Mesenchymal stem cell (in vitro differentiated cells and primary cell): ENCODE measurements at regions not wholly inside any gene's neighbourhood (a gene's known extent, or its start where the extent isn't known, plus 50 kb on each side); places are given as distances from the start of the nearest gene placed in this dataset.
A peak's percentile ranks its signal among the peaks of the same experiment; 100 is the strongest.
"Not testable (repeated sequence)": the region's sequence is repeated elsewhere in the genome, so short reads cannot be mapped to it uniquely, and the experiment has no call there.

Source experiments
- DNase-seq: peaks from one replicate; pipeline ENCODE4 v3.0.0-alpha.2; 2013
- H2AFZ ChIP-seq: one replicate; pipeline ENCODE4 v1.6.1; 2013; ENCODE audit warnings: low read depth, mild to moderate bottlenecking, control low read depth, inconsistent platforms, low read length, moderate library complexity
- H2AK5ac ChIP-seq: 2 replicates; pipeline ENCODE4 v1.6.1; 2013; ENCODE audit warnings: low read length, moderate library complexity, mild to moderate bottlenecking, inconsistent platforms; ENCODE audit not compliant: severe bottlenecking
- H2BK120ac ChIP-seq: one replicate; pipeline ENCODE4 v1.6.1; 2013; ENCODE audit warnings: low read depth, mild to moderate bottlenecking, inconsistent platforms, low read length, moderate library complexity
- H2BK12ac ChIP-seq, 2 experiments: one replicate each; pipeline ENCODE4 v1.6.1; 2013; ENCODE audit warnings: inconsistent platforms in 2 of 2, low read length in 2 of 2, mild to moderate bottlenecking in 2 of 2, moderate library complexity in 2 of 2, control low read depth in 1 of 2
- H2BK15ac ChIP-seq: one replicate; pipeline ENCODE4 v1.6.1; 2013; ENCODE audit warnings: mild to moderate bottlenecking, low read depth, inconsistent platforms; ENCODE audit not compliant: poor library complexity, severe bottlenecking
- H2BK5ac ChIP-seq: 2 replicates; pipeline ENCODE4 v1.6.1; 2013; ENCODE audit warnings: low read depth, mild to moderate bottlenecking, low read length, control low read depth, inconsistent platforms; ENCODE audit not compliant: poor library complexity, severe bottlenecking
- H3K14ac ChIP-seq, 2 experiments: one replicate each; pipeline ENCODE4 v1.6.1; 2013; ENCODE audit warnings: inconsistent platforms in 2 of 2, low read length in 2 of 2, control low read depth in 1 of 2, mild to moderate bottlenecking in 1 of 2, moderate library complexity in 1 of 2
- H3K18ac ChIP-seq, 2 experiments: one replicate each; pipeline ENCODE4 v1.6.1; 2013; ENCODE audit warnings: inconsistent platforms in 2 of 2, low read length in 2 of 2, control low read depth in 1 of 2, low read depth in 1 of 2, mild to moderate bottlenecking in 1 of 2
- H3K23ac ChIP-seq, 2 experiments: one replicate each; pipeline ENCODE4 v1.6.1; 2013; ENCODE audit warnings: inconsistent platforms in 2 of 2, low read length in 2 of 2, mild to moderate bottlenecking in 2 of 2, moderate library complexity in 2 of 2, control low read depth in 1 of 2
- H3K27ac ChIP-seq: 2 replicates; pipeline ENCODE4 v1.5.1; 2013; ENCODE audit warnings: mild to moderate bottlenecking, moderate library complexity, low read length, control low read depth, inconsistent platforms; ENCODE audit not compliant: poor library complexity, severe bottlenecking
- H3K27me3 ChIP-seq, 2 experiments: 2 replicates each; pipeline versions ENCODE4 v1.6.1 to v1.7.0; 2013; ENCODE audit warnings: low read length in 2 of 2, mild to moderate bottlenecking in 2 of 2, moderate library complexity in 2 of 2, control low read depth in 1 of 2, inconsistent platforms in 1 of 2; ENCODE audit not compliant: control insufficient read depth in 1 of 2, insufficient read depth in 1 of 2
- H3K36me3 ChIP-seq, 2 experiments: 2 replicates each; pipeline versions ENCODE4 v1.6.1 to v1.7.0; 2013; ENCODE audit warnings: low read length in 2 of 2, control low read depth in 1 of 2, inconsistent platforms in 1 of 2, low read depth in 1 of 2, mild to moderate bottlenecking in 1 of 2; ENCODE audit not compliant: insufficient read depth in 2 of 2, control insufficient read depth in 1 of 2
- H3K4ac ChIP-seq, 2 experiments: one replicate each; pipeline ENCODE4 v1.6.1; 2013; ENCODE audit warnings: inconsistent platforms in 2 of 2, low read length in 2 of 2, mild to moderate bottlenecking in 2 of 2, moderate library complexity in 2 of 2, control low read depth in 1 of 2, low read depth in 1 of 2
- H3K4me1 ChIP-seq: 2 replicates; pipeline ENCODE4 v1.6.1; 2013; ENCODE audit warnings: low read depth, low read length, control low read depth; ENCODE audit not compliant: control insufficient read depth, insufficient read depth
- H3K4me2 ChIP-seq: 2 replicates; pipeline ENCODE4 v1.6.1; 2013; ENCODE audit warnings: low read length, mild to moderate bottlenecking, inconsistent platforms; ENCODE audit not compliant: poor library complexity, severe bottlenecking
- H3K4me3 ChIP-seq, 2 experiments: 2 replicates each; pipeline versions ENCODE4 v1.5.1 to v1.7.0; 2013; ENCODE audit warnings: low read length in 2 of 2, mild to moderate bottlenecking in 2 of 2, control low read depth in 1 of 2, low read depth in 1 of 2; ENCODE audit not compliant: insufficient read depth in 1 of 2
- H3K79me1 ChIP-seq: replicated peaks from 2 replicates; pipeline ENCODE4 v1.6.1; 2013; ENCODE audit warnings: mild to moderate bottlenecking, control low read depth, low read length, inconsistent platforms; ENCODE audit not compliant: poor library complexity, severe bottlenecking
- H3K9ac ChIP-seq: 2 replicates; pipeline ENCODE4 v1.7.0; 2013; ENCODE audit warnings: mild to moderate bottlenecking, low read length, moderate library complexity
- H3K9me3 ChIP-seq: 2 replicates; pipeline ENCODE4 v1.7.0; 2013; ENCODE audit warnings: mild to moderate bottlenecking, low read length; ENCODE audit not compliant: control insufficient read depth
- H4K8ac ChIP-seq: one replicate; pipeline ENCODE4 v1.6.1; 2013; ENCODE audit warnings: inconsistent platforms, mild to moderate bottlenecking, low read length, moderate library complexity
- H4K91ac ChIP-seq: one replicate; pipeline ENCODE4 v1.6.1; 2013; ENCODE audit warnings: mild to moderate bottlenecking, low read length, inconsistent platforms
- WGBS: methylation state at CpG from one replicate; pipeline ENCODE4 v1.1.7; 2013; ENCODE audit warnings: mixed read lengths; 5-methylcytosine and 5-hydroxymethylcytosine counted together

GRCh38 chr1:146666275-146666674 is 271.8 kb upstream of the NBPF12 start:
- not testable (repeated sequence) for H3K4me3 ChIP-seq, H2AK5ac ChIP-seq, H2BK5ac ChIP-seq, H3K23ac ChIP-seq, H3K4me2 ChIP-seq, DNase-seq, H3K9ac ChIP-seq, H3K18ac ChIP-seq, H2BK12ac ChIP-seq, H3K9me3 ChIP-seq, H2AFZ ChIP-seq, H2BK15ac ChIP-seq, H3K4ac ChIP-seq, H4K8ac ChIP-seq, H3K14ac ChIP-seq, H4K91ac ChIP-seq, H3K4me1 ChIP-seq, H3K27me3 ChIP-seq, H2BK120ac ChIP-seq, H3K79me1 ChIP-seq, H3K36me3 ChIP-seq, H3K27ac ChIP-seq
- whole genome bisulfite sequencing: no CpG with 5 or more reads among the region's 1 CpG

- not testable (repeated sequence) for H3K4ac ChIP-seq, H3K27ac ChIP-seq, H3K4me2 ChIP-seq, H2AFZ ChIP-seq, H3K79me1 ChIP-seq, H3K9me3 ChIP-seq, H4K8ac ChIP-seq, H4K91ac ChIP-seq, H2BK5ac ChIP-seq, H3K18ac ChIP-seq, H3K4me1 ChIP-seq, DNase-seq, H3K23ac ChIP-seq, H3K14ac ChIP-seq, H3K27me3 ChIP-seq, H3K4me3 ChIP-seq, H2BK120ac ChIP-seq, H2BK15ac ChIP-seq, H3K36me3 ChIP-seq, H2AK5ac ChIP-seq, H2BK12ac ChIP-seq
- H3K9ac ChIP-seq: peak overlapping the region; percentile 68
- WGBS: no CpG with 5 or more reads among the region's 4 CpGs
Observed at GRCh38 chr1:146660242-146660641, 277.9 kb upstream of the NBPF12 start.

- not testable (repeated sequence) for H3K9ac ChIP-seq, H3K79me1 ChIP-seq, H3K27ac ChIP-seq, DNase-seq, H2BK12ac ChIP-seq, H3K4me3 ChIP-seq, H3K4me2 ChIP-seq, H2AFZ ChIP-seq, H2BK15ac ChIP-seq, H4K8ac ChIP-seq, H3K14ac ChIP-seq, H3K4me1 ChIP-seq, H2BK120ac ChIP-seq, H4K91ac ChIP-seq, H3K27me3 ChIP-seq, H3K9me3 ChIP-seq, H3K23ac ChIP-seq, H3K36me3 ChIP-seq, H3K4ac ChIP-seq, H2BK5ac ChIP-seq, H2AK5ac ChIP-seq, H3K18ac ChIP-seq
- WGBS: no CpG with 5 or more reads among the region's 3 CpGs
Observed at GRCh38 chr1:146656356-146657060, 281.6 kb upstream of the NBPF12 start.

- not testable (repeated sequence) for H3K4me1 ChIP-seq, H3K18ac ChIP-seq, H2AFZ ChIP-seq, H3K27ac ChIP-seq, H3K36me3 ChIP-seq, H3K4ac ChIP-seq, H3K4me2 ChIP-seq, H2BK15ac ChIP-seq, H3K9ac ChIP-seq, H2BK5ac ChIP-seq, H3K23ac ChIP-seq, H3K27me3 ChIP-seq, DNase-seq, H3K4me3 ChIP-seq, H4K8ac ChIP-seq, H3K9me3 ChIP-seq, H3K14ac ChIP-seq, H2BK120ac ChIP-seq, H2AK5ac ChIP-seq, H3K79me1 ChIP-seq, H2BK12ac ChIP-seq, H4K91ac ChIP-seq
- 69% methylated on average over 3 of the region's 4 CpGs for WGBS
Observed at GRCh38 chr1:146654763-146655162, 283.4 kb upstream of the NBPF12 start.
